Lung (tissue), 11 donors: ENCODE measurements at regions not wholly inside any gene's neighbourhood (a gene's known extent, or its start where the extent isn't known, plus 50 kb on each side); places are given as distances from the start of the nearest gene placed in this dataset.

Experiments
- ATAC-seq: fragments of 200-7000 bp; cut with Tn5 transposase; one replicate; pipeline ENCODE4 v1.9.1; 2020; ENCODE audit warnings: moderate number of reproducible peaks; ENCODE audit not compliant: insufficient read depth, low FRiP score
- DNase-seq, 3 donors: peaks; one replicate each; pipeline ENCODE4 v3.0.0-alpha.2; 2013 to 2017
- H3K27ac ChIP-seq, 2 donors: one replicate each; pipeline ENCODE4 v1.5.1; 2013; ENCODE audit warnings: mild to moderate bottlenecking in 2 of 2, moderate library complexity in 2 of 2, control low read depth in 1 of 2, inconsistent platforms in 1 of 2, low read depth in 1 of 2, low read length in 1 of 2
- H3K27me3 ChIP-seq, 3 donors: one replicate each; pipeline ENCODE4 v1.5.1; 2013; ENCODE audit warnings: low read length in 2 of 3; ENCODE audit not compliant: control insufficient read depth in 3 of 3, insufficient read depth in 3 of 3
- H3K36me3 ChIP-seq, 4 donors: one replicate each; pipeline ENCODE4 v1.5.1; 2013; ENCODE audit warnings: low read length in 4 of 4, mild to moderate bottlenecking in 1 of 4, moderate library complexity in 1 of 4; ENCODE audit not compliant: control insufficient read depth in 4 of 4, insufficient read depth in 4 of 4
- H3K4me1 ChIP-seq, 5 donors: one replicate each; pipeline ENCODE4 v1.5.1; 2013; ENCODE audit warnings: low read length in 5 of 5, mild to moderate bottlenecking in 2 of 5, moderate library complexity in 1 of 5; ENCODE audit not compliant: control insufficient read depth in 5 of 5, insufficient read depth in 5 of 5
- H3K4me3 ChIP-seq: one replicate; pipeline ENCODE4 v1.5.1; 2013; ENCODE audit warnings: mild to moderate bottlenecking, control low read depth, moderate library complexity
- H3K9ac ChIP-seq, 2 donors: one replicate each; pipeline ENCODE4 v1.5.1; 2013; ENCODE audit warnings: low read length in 2 of 2, control low read depth in 1 of 2; ENCODE audit not compliant: insufficient read depth in 1 of 2
- H3K9me3 ChIP-seq, 4 donors: one replicate each; pipeline ENCODE4 v1.5.1; 2013; ENCODE audit warnings: low read length in 3 of 4, mild to moderate bottlenecking in 1 of 4, moderate library complexity in 1 of 4; ENCODE audit not compliant: control insufficient read depth in 4 of 4, insufficient read depth in 3 of 4
- CTCF ChIP-seq: IDR thresholded peaks from 2 replicates; pipeline ENCODE4 v1.5.1; 2012; ENCODE audit warnings: mild to moderate bottlenecking; ENCODE audit errors: control extremely low read depth, extremely low read depth
- WGBS, 2 donors: extraction: QIAGEN DNeasy Blood & Tissue Kit; methylation state at CpG; one replicate each; pipeline ENCODE4 v1.1.7; 2013; 5-methylcytosine and 5-hydroxymethylcytosine counted together
- donor health status: control.
- donor health status: control.
- donor health status: Bipolar disorder and iron deficiency.
- donor health status: healthy.
- donor health status: DM: yes; HTN: yes; CAD: no.

- Histone ChIP-seq H3K27me3 (no peaks in the 10 kb centered on the region), H3K9ac (no peak overlapping the region), H3K9me3 (no peaks in the 10 kb centered on the region), H3K4me3 (no peak overlapping the region), H3K27ac (no peak overlapping the region), H3K4me1 (no peaks in the 10 kb centered on the region), H3K36me3 (no peaks in the 10 kb centered on the region)
- ATAC-seq (no peak), DNase-seq (no peak)
- WGBS, 2 donors, result 82 to 90% methylated on average over 1 of the region's 1 CpG
- no peak for TF ChIP-seq CTCF
Measured at GRCh38 chr2:187129868-187130267, 280.9 kb upstream of the ZSWIM2 start.

- ATAC-seq, result no peak
- Histone ChIP-seq H3K9me3 (no peaks in the 10 kb centered on the region), H3K4me1 (no peaks in the 10 kb centered on the region), H3K27ac (no peak overlapping the region), H3K9ac (no peak overlapping the region), H3K4me3 (no peak overlapping the region), H3K27me3 (no peaks in the 10 kb centered on the region), H3K36me3 (no peaks in the 10 kb centered on the region)
- no peak for DNase-seq
- TF ChIP-seq CTCF, result no peak
Measured at GRCh38 chr2:187129306-187129705, 280.3 kb upstream of the ZSWIM2 start.

- WGBS, 2 donors, result 68 to 80% methylated on average over 5 of the region's 5 CpGs
- no peak for DNase-seq
- ATAC-seq, result no peak
Measured at GRCh38 chr2:187126247-187127005, 277.5 kb upstream of the ZSWIM2 start.

More at GRCh38 chr2:187126247-187127005, 277.5 kb upstream of the ZSWIM2 start:
- H3K9ac ChIP-seq, result no peak overlapping the region
- no peak overlapping the region for H3K4me3 ChIP-seq
- no peaks in the 10 kb centered on the region for H3K4me1 ChIP-seq
- H3K27me3 ChIP-seq, result no peaks in the 10 kb centered on the region
- no peak overlapping the region for H3K27ac ChIP-seq
- no peaks in the 10 kb centered on the region for H3K36me3 ChIP-seq
- no peak for TF ChIP-seq CTCF
- no peaks in the 10 kb centered on the region for H3K9me3 ChIP-seq
